SU-DHL-6 (cell line): ENCODE measurements at regions not wholly inside any gene's neighbourhood (a gene's known extent, or its start where the extent isn't known, plus 50 kb on each side); places are given as distances from the start of the nearest gene placed in this dataset.
A peak's percentile ranks its signal among the peaks of the same experiment; 100 is the strongest.

ENCODE experiments used
- H2AFZ ChIP-seq: fragments of 200-600 bp; sonication (generic); 2 replicates; pipeline ENCODE4 v1.6.1; 2014; ENCODE audit warnings: low read depth, mild to moderate bottlenecking, moderate library complexity, mixed read lengths, antibody characterized with exemption, low read length; ENCODE audit not compliant: severe bottlenecking
- H3F3A ChIP-seq: fragments of 200-600 bp; shearing (Covaris generic); 2 replicates; pipeline ENCODE4 v1.6.0; 2016; ENCODE audit warnings: antibody characterized with exemption, mild to moderate bottlenecking; ENCODE audit not compliant: insufficient read depth
- H3K27ac ChIP-seq: fragments of 200-600 bp; sonication (generic); 2 replicates; pipeline ENCODE4 v1.5.1; 2016; ENCODE audit warnings: low read depth, mild to moderate bottlenecking, low read length, moderate library complexity, mixed read lengths
- H3K27me3 ChIP-seq: fragments of 200-600 bp; sonication (generic), shearing (Covaris generic); 2 replicates; pipeline ENCODE4 v1.6.0; 2014; ENCODE audit warnings: mild to moderate bottlenecking, low read length
- H3K36me3 ChIP-seq: fragments of 200-600 bp; sonication (generic); 2 replicates; pipeline ENCODE4 v1.6.1; 2014; ENCODE audit warnings: mild to moderate bottlenecking, low read length, mixed read lengths
- H3K4me2 ChIP-seq: fragments of 300-600, 200-600 bp; shearing (Covaris generic), sonication (generic); 2 replicates; pipeline ENCODE4 v1.6.0; 2014; ENCODE audit warnings: low read length, low read depth, mild to moderate bottlenecking; ENCODE audit not compliant: poor library complexity, severe bottlenecking
- H3K4me3 ChIP-seq: fragments of 200-600 bp; sonication (generic); 2 replicates; pipeline ENCODE4 v1.5.1; 2014; ENCODE audit warnings: antibody characterized with exemption, low read length, mild to moderate bottlenecking, mixed read lengths; ENCODE audit not compliant: insufficient read depth, poor library complexity, severe bottlenecking
- H3K79me2 ChIP-seq: fragments of 200-600 bp; sonication (generic); 2 replicates; pipeline ENCODE4 v1.6.1; 2014; ENCODE audit warnings: mild to moderate bottlenecking, low read length, moderate library complexity; ENCODE audit not compliant: insufficient read depth
- H3K9ac ChIP-seq: fragments of 200-600 bp; sonication (generic); 2 replicates; pipeline ENCODE4 v1.7.0; 2014; ENCODE audit warnings: mild to moderate bottlenecking, low read length
- H3K9me2 ChIP-seq: fragments of 200-600 bp; sonication (generic); replicated peaks from 2 replicates; pipeline ENCODE4 v1.6.1; 2014; ENCODE audit warnings: low read length; ENCODE audit not compliant: insufficient read depth
- H3K9me3 ChIP-seq: fragments of 200-600 bp; sonication (generic); 2 replicates; pipeline ENCODE4 v1.6.1; 2014; ENCODE audit warnings: low read length, mixed read lengths; ENCODE audit not compliant: insufficient read depth
- H4K20me1 ChIP-seq: fragments of 200-600 bp; sonication (generic); 2 replicates; pipeline ENCODE4 v1.6.1; 2014; ENCODE audit warnings: low read depth, mild to moderate bottlenecking, antibody characterized with exemption, low read length, moderate library complexity, mixed read lengths
- EZH2phosphoT487 ChIP-seq: fragments of 200-600 bp; sonication (generic), shearing (Covaris generic); conservative IDR thresholded peaks from 2 replicates; pipeline ENCODE4 v1.6.1; 2018; ENCODE audit warnings: mild to moderate bottlenecking, antibody characterized with exemption, low read length, moderate library complexity, mixed read lengths
- TF ChIP-seq, protein P1 (sequence below): fragments of 200-600 bp; sonication (generic); IDR thresholded peaks from one replicate; pipeline ENCODE4 v1.5.1; 2017; ENCODE audit warnings: antibody characterized with exemption, mild to moderate bottlenecking, low read length, moderate library complexity; ENCODE audit not compliant: insufficient read depth, poor library complexity, severe bottlenecking

GRCh38 chr6:66533921-66534404, 826.9 kb upstream of the EYS start:
- H3K36me3 ChIP-seq, result no peaks in the 10 kb centered on the region
- H3F3A ChIP-seq, result no peaks in the 10 kb centered on the region
- no peak overlapping the region for H3K27ac ChIP-seq
- no peaks in the 10 kb centered on the region for H3K9me3 ChIP-seq
- H3K79me2 ChIP-seq, result no peaks in the 10 kb centered on the region
- TF ChIP-seq, protein P1, sequence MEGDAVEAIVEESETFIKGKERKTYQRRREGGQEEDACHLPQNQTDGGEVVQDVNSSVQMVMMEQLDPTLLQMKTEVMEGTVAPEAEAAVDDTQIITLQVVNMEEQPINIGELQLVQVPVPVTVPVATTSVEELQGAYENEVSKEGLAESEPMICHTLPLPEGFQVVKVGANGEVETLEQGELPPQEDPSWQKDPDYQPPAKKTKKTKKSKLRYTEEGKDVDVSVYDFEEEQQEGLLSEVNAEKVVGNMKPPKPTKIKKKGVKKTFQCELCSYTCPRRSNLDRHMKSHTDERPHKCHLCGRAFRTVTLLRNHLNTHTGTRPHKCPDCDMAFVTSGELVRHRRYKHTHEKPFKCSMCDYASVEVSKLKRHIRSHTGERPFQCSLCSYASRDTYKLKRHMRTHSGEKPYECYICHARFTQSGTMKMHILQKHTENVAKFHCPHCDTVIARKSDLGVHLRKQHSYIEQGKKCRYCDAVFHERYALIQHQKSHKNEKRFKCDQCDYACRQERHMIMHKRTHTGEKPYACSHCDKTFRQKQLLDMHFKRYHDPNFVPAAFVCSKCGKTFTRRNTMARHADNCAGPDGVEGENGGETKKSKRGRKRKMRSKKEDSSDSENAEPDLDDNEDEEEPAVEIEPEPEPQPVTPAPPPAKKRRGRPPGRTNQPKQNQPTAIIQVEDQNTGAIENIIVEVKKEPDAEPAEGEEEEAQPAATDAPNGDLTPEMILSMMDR, result no peak
- no peak for TF ChIP-seq EZH2phosphoT487
- H3K4me3 ChIP-seq, result no peak overlapping the region
- H3K9me2 ChIP-seq, result no peaks in the 10 kb centered on the region
- H4K20me1 ChIP-seq, result no peaks in the 10 kb centered on the region
- peak overlapping the region; percentile 77 for H2AFZ ChIP-seq
- peak overlapping the region; percentile 7 for H3K4me2 ChIP-seq
- H3K9ac ChIP-seq, result no peak overlapping the region
- no peaks in the 10 kb centered on the region for H3K27me3 ChIP-seq

DNA sequence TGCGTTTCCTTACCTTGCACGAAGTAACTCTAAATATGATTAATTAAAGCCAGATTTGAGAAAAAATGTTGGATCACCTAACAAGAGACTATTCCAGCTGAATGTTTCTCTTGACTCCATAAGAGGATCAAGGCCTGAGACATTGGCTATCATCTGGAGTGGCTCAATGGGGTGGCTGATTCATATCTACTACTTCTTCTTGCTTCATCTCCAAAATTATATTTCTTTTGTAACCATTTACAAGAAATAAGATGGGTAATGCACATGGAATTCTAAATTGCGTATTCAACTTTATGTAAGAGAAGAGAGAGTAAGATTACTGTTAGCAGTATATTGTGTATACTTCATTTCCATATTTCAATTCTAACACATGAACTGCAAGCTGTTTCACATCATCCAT, 819.0 kb upstream of the EYS start:
- H3F3A ChIP-seq, result no peaks in the 10 kb centered on the region
- no peaks in the 10 kb centered on the region for H3K79me2 ChIP-seq

DNA sequence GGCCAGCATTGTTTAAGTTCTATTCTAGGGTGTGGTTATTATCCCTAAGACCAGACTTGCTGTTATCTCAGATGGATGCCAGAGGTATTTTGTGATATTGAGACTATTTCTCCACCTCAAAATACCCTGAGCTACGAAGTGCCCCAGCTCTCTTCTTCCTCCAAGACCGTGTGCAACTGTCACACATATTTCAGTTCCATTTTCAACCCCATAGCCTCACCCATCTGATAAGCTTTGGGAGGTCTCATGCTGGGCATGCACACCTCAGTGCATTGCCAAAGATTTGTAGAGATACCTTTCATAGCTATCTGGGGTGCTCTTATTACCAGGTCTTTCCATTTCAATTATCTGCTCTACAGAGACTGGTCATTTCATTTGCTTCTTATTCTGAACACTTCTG, 815.8 kb upstream of the EYS start:
- Histone ChIP-seq H3K36me3 (no peaks in the 10 kb centered on the region), H3K4me3 (no peak overlapping the region), H3K9me3 (no peaks in the 10 kb centered on the region; the same call in 1 of the 2 replicates), H3K9ac (no peak overlapping the region), H3K27ac (no peak overlapping the region), H3K27me3 (no peaks in the 10 kb centered on the region), H3K9me2 (no peaks in the 10 kb centered on the region), H2AFZ (peak overlapping the region; percentile 25), H3F3A (no peaks in the 10 kb centered on the region), H3K79me2 (no peaks in the 10 kb centered on the region), H4K20me1 (no peaks in the 10 kb centered on the region), H3K4me2 (no peak overlapping the region)
- TF ChIP-seq, protein P1, result no peak
- no peak for TF ChIP-seq EZH2phosphoT487

More for the DNA sequence above, 819.0 kb upstream of the EYS start:
- Histone ChIP-seq H3K27me3 (no peaks in the 10 kb centered on the region), H2AFZ (no peak overlapping the region), H3K4me2 (no peak overlapping the region), H4K20me1 (no peaks in the 10 kb centered on the region), H3K27ac (no peak overlapping the region), H3K36me3 (no peaks in the 10 kb centered on the region), H3K9ac (no peak overlapping the region), H3K9me3 (no peaks in the 10 kb centered on the region; the same call in 1 of the 2 replicates), H3K9me2 (no peaks in the 10 kb centered on the region), H3K4me3 (no peak overlapping the region)
- TF ChIP-seq, protein P1, result no peak
- TF ChIP-seq EZH2phosphoT487, result no peak
